WI38 (cell line): ENCODE measurements at regions not wholly inside any gene's neighbourhood (a gene's known extent, or its start where the extent isn't known, plus 50 kb on each side); places are given as distances from the start of the nearest gene placed in this dataset.

Experiments
- H3K4me3 ChIP-seq: 2 replicates; pipeline ENCODE4 v1.5.1; 2011; ENCODE audit warnings: low read depth, mild to moderate bottlenecking, control low read depth, low read length
- CTCF ChIP-seq: IDR thresholded peaks from 2 replicates; pipeline ENCODE4 v1.5.1; 2012; ENCODE audit warnings: low read depth, mild to moderate bottlenecking, control low read depth, low read length

GRCh38 chr22:47390026-47390970, 627.8 kb downstream of the TBC1D22A start:
- TF ChIP-seq CTCF = no peak
- H3K4me3 ChIP-seq = no peak overlapping the region

GRCh38 chr22:47389201-47389600, 626.8 kb downstream of the TBC1D22A start:
- TF ChIP-seq CTCF = no peak

GRCh38 chr22:47388778-47389177, 626.3 kb downstream of the TBC1D22A start:
- no peak overlapping the region for H3K4me3 ChIP-seq
- TF ChIP-seq CTCF = no peak

More at GRCh38 chr22:47389201-47389600, 626.8 kb downstream of the TBC1D22A start:
- H3K4me3 ChIP-seq = no peak overlapping the region

- no peak for TF ChIP-seq CTCF
- H3K4me3 ChIP-seq = no peak overlapping the region
These were observed 625.9 kb downstream of the TBC1D22A start for GRCh38 chr22:47388331-47388730.

- no peak for TF ChIP-seq CTCF
- no peak overlapping the region for H3K4me3 ChIP-seq
These were observed 624.5 kb downstream of the TBC1D22A start for GRCh38 chr22:47386812-47387510.

- no peak overlapping the region for H3K4me3 ChIP-seq
- TF ChIP-seq CTCF = no peak
These were observed 622.5 kb downstream of the TBC1D22A start for GRCh38 chr22:47384977-47385376.
